ENCODE measurements at regions not wholly inside any gene's neighbourhood (a gene's known extent, or its start where the extent isn't known, plus 50 kb on each side); places are given as distances from the start of the nearest gene placed in this dataset.

GRCh38 chr9:13576101-13576500 is 296.6 kb upstream of the MPDZ start:
- TF ChIP-seq CTCF (conservative IDR thresholded peaks at IDR 0.05; ENCODE audit: low read length) (no peak), EZH2phosphoT487 (IDR thresholded peaks at IDR 0.05; ENCODE audit: borderline replicate concordance, low read depth, low read length) (no peak)

Measured in OCI-LY7 (cell line).